BJ (cell line): ENCODE measurements at regions not wholly inside any gene's neighbourhood (a gene's known extent, or its start where the extent isn't known, plus 50 kb on each side); places are given as distances from the start of the nearest gene placed in this dataset.

ENCODE experiments used
- CTCF ChIA-PET: fragments of 350-600 bp; formaldehyde crosslinking; extraction: SDS; loops from one replicate; lab custom pipeline; 2021; ENCODE audit warnings: antibody characterized with exemption, inconsistent platforms; lab: Yijun Ruan, JAX
- POLR2A ChIA-PET: fragments of 300-600 bp; sonication (Branson Sonifier 250); formaldehyde crosslinking; extraction: SDS; loops from one replicate; lab custom pipeline; 2021; ENCODE audit warnings: antibody characterized with exemption; lab: Charles Lee
- DNase-seq: peaks from one replicate; pipeline ENCODE4 v3.0.0-alpha.2; 2011; ENCODE audit warnings: low read depth
- H3K27me3 ChIP-seq: 2 replicates; pipeline ENCODE4 v1.6.0; 2011; ENCODE audit warnings: low read length; ENCODE audit not compliant: control insufficient read depth, insufficient read depth
- H3K36me3 ChIP-seq: 2 replicates; pipeline ENCODE4 v1.5.1; 2011; ENCODE audit warnings: low read length; ENCODE audit not compliant: control insufficient read depth, insufficient read depth
- H3K4me3 ChIP-seq: 2 replicates; pipeline ENCODE4 v1.5.1; 2011; ENCODE audit warnings: low read depth, mild to moderate bottlenecking, control low read depth, low read length
- CTCF ChIP-seq: IDR thresholded peaks from 2 replicates; pipeline ENCODE4 v1.5.1; 2011; ENCODE audit warnings: low read depth, mild to moderate bottlenecking, control low read depth, inconsistent platforms, low read length, moderate library complexity; ENCODE audit not compliant: insufficient read depth

GRCh38 chr6:40923880-40924279 is 115.1 kb downstream of the UNC5CL start:
- DNase-seq = no peak
- Histone ChIP-seq H3K4me3 (no peak overlapping the region), H3K36me3 (no peaks in the 10 kb centered on the region), H3K27me3 (no peaks in the 10 kb centered on the region)
- no peak for TF ChIP-seq CTCF
- ChIA-PET CTCF (interaction anchor here (1.2 kb wide), 1 partner anchor 10 kb away, joined by 3 read pairs; no protein-coding TSS in a partner anchor), POLR2A (no interaction called here)

GRCh38 chr6:40923326-40923725 is 115.7 kb downstream of the UNC5CL start:
- ChIA-PET POLR2A (no interaction called here), CTCF (interaction anchor here (1.2 to 2.2 kb wide), 2 partner anchors 10 to 11 kb away, joined by 3 to 8 read pairs; no protein-coding TSS in a partner anchor)
- DNase-seq = no peak
- Histone ChIP-seq H3K4me3 (no peak overlapping the region), H3K27me3 (no peaks in the 10 kb centered on the region), H3K36me3 (no peaks in the 10 kb centered on the region)
- TF ChIP-seq CTCF = no peak

GRCh38 chr6:40922281-40922680 is 116.7 kb downstream of the UNC5CL start:
- peak; percentile 41 for DNase-seq
- CTCF ChIA-PET = interaction anchor here (0.6 to 2.2 kb wide), 5 partner anchors 10 to 82 kb away, joined by 3 to 8 read pairs (median 3); no protein-coding TSS in a partner anchor

GRCh38 chr6:40918040-40918651 is 120.9 kb downstream of the UNC5CL start:
- ChIA-PET CTCF (interaction anchor here (1.3 kb wide), 2 partner anchors 15 to 24 kb away, joined by 3 read pairs; no protein-coding TSS in a partner anchor), POLR2A (no interaction called here)
- no peak for TF ChIP-seq CTCF
- H3K27me3 ChIP-seq = no peaks in the 10 kb centered on the region
- no peak for DNase-seq
- no peak overlapping the region for H3K4me3 ChIP-seq
- H3K36me3 ChIP-seq = no peaks in the 10 kb centered on the region

More at GRCh38 chr6:40922281-40922680, 116.7 kb downstream of the UNC5CL start:
- H3K36me3 ChIP-seq = no peaks in the 10 kb centered on the region
- H3K4me3 ChIP-seq = no peak overlapping the region
- POLR2A ChIA-PET = no interaction called here
- no peaks in the 10 kb centered on the region for H3K27me3 ChIP-seq
- TF ChIP-seq CTCF = no peak

- TF ChIP-seq CTCF = no peak
- Histone ChIP-seq H3K36me3 (no peaks in the 10 kb centered on the region), H3K4me3 (no peak overlapping the region), H3K27me3 (no peaks in the 10 kb centered on the region)
- ChIA-PET POLR2A (no interaction called here), CTCF (interaction anchor here (1.1 to 1.3 kb wide), 3 partner anchors 8 to 23 kb away, joined by 3 read pairs; no protein-coding TSS in a partner anchor)
- no peak for DNase-seq
Measured at GRCh38 chr6:40917603-40918002, 121.4 kb downstream of the UNC5CL start.
